ENCODE measurements at regions not wholly inside any gene's neighbourhood (a gene's known extent, or its start where the extent isn't known, plus 50 kb on each side); places are given as distances from the start of the nearest gene placed in this dataset.

- POLR2A ChIA-PET, result no interaction called here
- Histone ChIP-seq H3K27me3 (replicated peaks; ENCODE audit: control insufficient read depth, insufficient read depth, low read length) (no peaks in the 10 kb centered on the region), H3K4me3 (ENCODE audit: low read depth, low read length) (no peak overlapping the region), H3K9me3 (no peaks in the 10 kb centered on the region), H3K36me3 (ENCODE audit: control insufficient read depth, insufficient read depth, low read length) (no peaks in the 10 kb centered on the region), H3K4me1 (peaks cover 6% of the 10 kb centered on the region; the same call in 1 of the 2 replicates)
- Mint-ChIP-seq H3K36me3 (ENCODE audit: insufficient read depth, unreplicated experiment) (no peaks in the 10 kb centered on the region), H3K27ac (ENCODE audit: unreplicated experiment) (no peak overlapping the region), H3K9me3 (ENCODE audit: unreplicated experiment) (peaks cover 10% of the 10 kb centered on the region), H3K4me1 (ENCODE audit: low read depth, unreplicated experiment) (peaks cover 14% of the 10 kb centered on the region), H3K27me3 (ENCODE audit: insufficient read depth, unreplicated experiment) (no peaks in the 10 kb centered on the region), H3K4me3 (ENCODE audit: unreplicated experiment) (no peak overlapping the region)
- CTCF ChIA-PET, result no interaction called here
- no peak for TF ChIP-seq CTCF (IDR thresholded peaks at IDR 0.05; ENCODE audit: insufficient read depth in 1 of 2, low read depth in 1 of 2, low read length in 1 of 2, severe bottlenecking in 1 of 2, unreplicated experiment in 1 of 2)
- BruUV-seq (replicated peaks), result no TSS peak
- intact Hi-C loops (cut with micrococcal nuclease; ENCODE audit: unreplicated experiment), result no loop called here
- DNase-seq, result no peak
Observed at GRCh38 chr4:35757836-35758235, 486.5 kb downstream of the ARAP2 start.

DNA sequence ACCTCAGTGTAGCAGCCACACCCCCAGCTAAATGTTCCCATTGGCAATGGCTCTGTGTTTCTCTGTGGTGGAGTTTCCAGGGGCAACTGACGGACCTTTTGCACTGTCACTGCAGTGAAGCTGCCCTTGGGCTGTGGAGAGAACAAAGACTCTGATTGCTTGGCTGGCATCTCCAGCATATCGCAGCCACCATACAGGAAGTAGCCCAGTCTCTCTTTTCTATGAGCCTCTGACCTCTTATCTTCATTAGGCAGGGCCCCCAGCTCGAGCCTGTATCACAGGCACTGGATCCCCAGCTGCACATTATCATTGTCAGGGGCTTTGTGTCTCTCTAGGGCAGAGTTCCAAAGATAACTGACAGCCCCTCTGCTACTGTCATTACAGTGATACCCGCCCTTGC is 483.5 kb downstream of the ARAP2 start:
- Histone ChIP-seq H3K9me3 (no peaks in the 10 kb centered on the region), H3K27me3 (replicated peaks; ENCODE audit: control insufficient read depth, insufficient read depth, low read length) (no peaks in the 10 kb centered on the region), H3K4me1 (no peaks in the 10 kb centered on the region), H3K4me3 (ENCODE audit: low read depth, low read length) (no peak overlapping the region), H3K36me3 (ENCODE audit: control insufficient read depth, insufficient read depth, low read length) (no peaks in the 10 kb centered on the region)
- H3K36me3 Mint-ChIP-seq (ENCODE audit: insufficient read depth, unreplicated experiment), result no peaks in the 10 kb centered on the region
- no peak for DNase-seq
- no peak overlapping the region for H3K4me3 Mint-ChIP-seq (ENCODE audit: unreplicated experiment)
- H3K27ac Mint-ChIP-seq (ENCODE audit: unreplicated experiment), result no peak overlapping the region
- intact Hi-C loops (cut with micrococcal nuclease; ENCODE audit: unreplicated experiment), result no loop called here
- CTCF ChIA-PET, result no interaction called here
- TF ChIP-seq CTCF (IDR thresholded peaks at IDR 0.05; ENCODE audit: insufficient read depth in 1 of 2, low read depth in 1 of 2, low read length in 1 of 2, severe bottlenecking in 1 of 2, unreplicated experiment in 1 of 2), result no peak
- peaks cover 7% of the 10 kb centered on the region for H3K4me1 Mint-ChIP-seq (ENCODE audit: low read depth, unreplicated experiment)
- no TSS peak for BruUV-seq (replicated peaks)
- no peaks in the 10 kb centered on the region for H3K27me3 Mint-ChIP-seq (ENCODE audit: insufficient read depth, unreplicated experiment)
- POLR2A ChIA-PET, result no interaction called here
- H3K9me3 Mint-ChIP-seq (ENCODE audit: unreplicated experiment), result no peaks in the 10 kb centered on the region

DNA sequence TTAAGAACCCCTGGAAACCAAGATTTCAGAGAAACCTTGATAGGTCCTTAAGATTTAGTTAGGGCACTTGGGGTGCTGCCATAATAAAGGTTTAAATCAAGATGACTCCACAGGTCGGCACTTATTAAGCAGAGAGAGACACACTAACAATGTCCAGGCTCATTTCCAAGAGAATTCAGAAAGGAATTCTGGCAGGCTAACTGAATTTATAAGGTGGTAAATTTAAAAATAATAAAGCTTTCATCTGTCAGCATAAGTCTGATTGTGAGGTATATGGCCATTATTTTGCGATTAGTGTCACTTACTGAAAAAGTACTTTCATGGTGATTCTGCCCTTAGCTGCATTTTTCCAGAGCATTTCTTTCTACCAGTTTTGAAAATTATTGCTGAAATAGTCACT is 472.7 kb downstream of the ARAP2 start:
- H3K4me1 ChIP-seq, result no peaks in the 10 kb centered on the region
- H3K4me3 ChIP-seq (ENCODE audit: low read depth, low read length), result no peak overlapping the region
- no TSS peak for BruUV-seq (replicated peaks)
- no peaks in the 10 kb centered on the region for H3K4me1 Mint-ChIP-seq (ENCODE audit: low read depth, unreplicated experiment)
- H3K27me3 ChIP-seq (replicated peaks; ENCODE audit: control insufficient read depth, insufficient read depth, low read length), result no peaks in the 10 kb centered on the region
- no peaks in the 10 kb centered on the region for H3K9me3 ChIP-seq
- no peak for TF ChIP-seq CTCF (IDR thresholded peaks at IDR 0.05; ENCODE audit: insufficient read depth in 1 of 2, low read depth in 1 of 2, low read length in 1 of 2, severe bottlenecking in 1 of 2, unreplicated experiment in 1 of 2)
- no peak for DNase-seq
- H3K27ac Mint-ChIP-seq (ENCODE audit: unreplicated experiment), result no peak overlapping the region
- no peak overlapping the region for H3K4me3 Mint-ChIP-seq (ENCODE audit: unreplicated experiment)
- no peaks in the 10 kb centered on the region for H3K9me3 Mint-ChIP-seq (ENCODE audit: unreplicated experiment)
- intact Hi-C loops (cut with micrococcal nuclease; ENCODE audit: unreplicated experiment), result no loop called here
- H3K27me3 Mint-ChIP-seq (ENCODE audit: insufficient read depth, unreplicated experiment), result no peaks in the 10 kb centered on the region
- ChIA-PET CTCF (no interaction called here), POLR2A (no interaction called here)
- no peaks in the 10 kb centered on the region for H3K36me3 ChIP-seq (ENCODE audit: control insufficient read depth, insufficient read depth, low read length)
- no peaks in the 10 kb centered on the region for H3K36me3 Mint-ChIP-seq (ENCODE audit: insufficient read depth, unreplicated experiment)

All from Caco-2 (cell line).